ENCODE measurements at regions not wholly inside any gene's neighbourhood (a gene's known extent, or its start where the extent isn't known, plus 50 kb on each side); places are given as distances from the start of the nearest gene placed in this dataset.

GRCh38 chr21:35406635-35407034, 357.5 kb upstream of the RUNX1 start:
- TF ChIP-seq, protein P1, sequence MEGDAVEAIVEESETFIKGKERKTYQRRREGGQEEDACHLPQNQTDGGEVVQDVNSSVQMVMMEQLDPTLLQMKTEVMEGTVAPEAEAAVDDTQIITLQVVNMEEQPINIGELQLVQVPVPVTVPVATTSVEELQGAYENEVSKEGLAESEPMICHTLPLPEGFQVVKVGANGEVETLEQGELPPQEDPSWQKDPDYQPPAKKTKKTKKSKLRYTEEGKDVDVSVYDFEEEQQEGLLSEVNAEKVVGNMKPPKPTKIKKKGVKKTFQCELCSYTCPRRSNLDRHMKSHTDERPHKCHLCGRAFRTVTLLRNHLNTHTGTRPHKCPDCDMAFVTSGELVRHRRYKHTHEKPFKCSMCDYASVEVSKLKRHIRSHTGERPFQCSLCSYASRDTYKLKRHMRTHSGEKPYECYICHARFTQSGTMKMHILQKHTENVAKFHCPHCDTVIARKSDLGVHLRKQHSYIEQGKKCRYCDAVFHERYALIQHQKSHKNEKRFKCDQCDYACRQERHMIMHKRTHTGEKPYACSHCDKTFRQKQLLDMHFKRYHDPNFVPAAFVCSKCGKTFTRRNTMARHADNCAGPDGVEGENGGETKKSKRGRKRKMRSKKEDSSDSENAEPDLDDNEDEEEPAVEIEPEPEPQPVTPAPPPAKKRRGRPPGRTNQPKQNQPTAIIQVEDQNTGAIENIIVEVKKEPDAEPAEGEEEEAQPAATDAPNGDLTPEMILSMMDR (IDR thresholded peaks at IDR 0.05) = no peak
- TF ChIP-seq POLR2A (IDR thresholded peaks at IDR 0.05) = no peak

All from upper lobe of left lung (tissue), 4 donors.